ENCODE measurements at regions not wholly inside any gene's neighbourhood (a gene's known extent, or its start where the extent isn't known, plus 50 kb on each side); places are given as distances from the start of the nearest gene placed in this dataset.
"Not testable (repeated sequence)": the region's sequence is repeated elsewhere in the genome, so short reads cannot be mapped to it uniquely, and the experiment has no call there.

DNA sequence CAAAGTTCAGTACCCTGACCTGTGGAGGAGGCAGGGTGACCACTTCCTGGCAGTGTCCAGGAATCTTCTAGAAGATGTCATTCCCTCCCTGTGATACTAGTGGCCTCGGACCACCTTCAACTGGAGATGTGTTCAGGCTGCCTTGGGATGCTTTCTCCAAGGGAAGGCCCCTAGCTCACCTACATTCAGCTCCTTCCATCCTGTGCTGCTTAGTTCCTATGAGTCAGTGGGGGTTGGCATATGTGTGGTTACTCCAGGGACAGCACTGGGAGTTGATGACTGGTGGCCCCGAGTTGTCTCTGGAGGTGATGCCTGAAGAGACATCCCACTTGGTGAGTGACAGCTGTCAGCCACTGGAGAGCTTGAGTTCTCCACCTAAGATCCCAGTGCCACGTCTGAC, 81.8 kb upstream of the OR9Q1 start:
- H3K36me3 Mint-ChIP-seq (ENCODE audit: low read depth): no peaks in the 10 kb centered on the region
- no peaks in the 10 kb centered on the region for H3K9me3 Mint-ChIP-seq
- peak; percentile 21 for ATAC-seq (replicated peaks)
- no peak overlapping the region for H3K27ac Mint-ChIP-seq
- no peak overlapping the region for H3K4me3 Mint-ChIP-seq
- H3K27me3 Mint-ChIP-seq: peaks cover 4% of the 10 kb centered on the region
- no peaks in the 10 kb centered on the region for H3K4me1 Mint-ChIP-seq

DNA sequence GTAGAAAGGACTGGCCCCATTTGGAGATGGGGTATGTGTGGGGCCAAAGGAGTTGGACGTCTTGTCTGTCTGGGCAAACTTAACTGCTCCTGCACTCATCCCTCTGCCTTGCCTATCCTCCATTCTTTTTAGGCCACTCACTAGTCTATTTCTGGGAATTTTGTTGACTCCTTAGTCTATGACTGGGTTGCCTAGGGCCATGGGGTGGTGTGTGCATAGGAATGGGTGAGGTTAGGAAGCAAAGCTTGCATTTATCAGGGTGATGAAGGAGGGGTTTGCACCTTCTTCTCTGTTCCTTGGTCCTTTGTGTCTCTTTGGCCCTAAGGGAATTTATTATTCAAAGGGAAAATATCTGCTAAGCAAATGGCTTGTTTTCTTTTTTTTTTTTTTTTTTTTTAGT, 80.9 kb upstream of the OR9Q1 start:
- no peak for ATAC-seq (replicated peaks)
- Mint-ChIP-seq H3K27ac (no peak overlapping the region), H3K4me3 (no peak overlapping the region), H3K9me3 (no peaks in the 10 kb centered on the region), H3K27me3 (peaks cover 4% of the 10 kb centered on the region), H3K4me1 (no peaks in the 10 kb centered on the region), H3K36me3 (ENCODE audit: low read depth) (no peaks in the 10 kb centered on the region)

DNA sequence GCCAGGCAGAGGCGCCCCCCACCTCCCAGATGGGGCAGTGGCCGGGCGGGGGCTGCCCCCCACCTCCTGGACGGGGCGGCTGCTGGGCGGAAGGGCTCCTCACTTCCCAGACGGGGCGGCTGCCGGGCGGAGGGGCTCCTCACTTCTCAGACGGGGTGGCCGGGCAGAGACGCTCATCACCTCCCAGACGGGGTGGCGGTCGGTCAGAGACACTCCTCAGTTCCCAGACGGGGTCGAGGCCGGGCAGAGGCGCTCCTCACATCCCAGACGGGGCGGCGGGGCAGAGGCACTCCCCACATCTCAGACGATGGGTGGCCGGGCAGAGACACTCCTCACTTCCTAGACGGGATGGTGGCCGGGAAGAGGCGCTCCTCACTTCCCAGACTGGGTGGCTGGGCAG, 79.9 kb upstream of the OR9Q1 start:
- H3K4me1 Mint-ChIP-seq; H3K36me3 Mint-ChIP-seq (ENCODE audit: low read depth); H3K4me3 Mint-ChIP-seq; ATAC-seq (replicated peaks); H3K27me3 Mint-ChIP-seq; H3K27ac Mint-ChIP-seq; H3K9me3 Mint-ChIP-seq: not testable (repeated sequence)

DNA sequence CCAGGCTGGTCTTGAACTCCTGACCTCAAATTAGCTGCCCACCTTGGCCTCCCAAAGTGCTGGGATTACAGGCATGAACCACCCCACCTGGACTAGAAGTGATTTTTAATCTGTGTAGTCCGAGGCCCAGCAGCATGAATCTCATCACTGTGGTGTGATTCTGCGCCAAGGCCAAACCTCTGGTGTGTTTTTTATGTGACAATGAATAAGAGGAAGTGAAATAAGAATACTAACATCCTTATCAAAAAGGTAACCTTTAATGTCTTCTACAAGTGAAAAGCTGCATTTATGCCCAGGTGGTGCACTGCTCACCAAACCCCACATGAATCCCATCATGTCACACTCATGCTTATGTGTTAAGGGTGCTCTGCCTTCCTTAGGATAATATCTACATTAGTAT, 77.1 kb upstream of the OR9Q1 start:
- H3K27ac Mint-ChIP-seq: no peak overlapping the region
- no peak overlapping the region for H3K4me3 Mint-ChIP-seq
- ATAC-seq (replicated peaks): no peak
- peaks cover 4% of the 10 kb centered on the region for H3K27me3 Mint-ChIP-seq
- no peaks in the 10 kb centered on the region for H3K9me3 Mint-ChIP-seq
- H3K36me3 Mint-ChIP-seq (ENCODE audit: low read depth): no peaks in the 10 kb centered on the region
- no peaks in the 10 kb centered on the region for H3K4me1 Mint-ChIP-seq

DNA sequence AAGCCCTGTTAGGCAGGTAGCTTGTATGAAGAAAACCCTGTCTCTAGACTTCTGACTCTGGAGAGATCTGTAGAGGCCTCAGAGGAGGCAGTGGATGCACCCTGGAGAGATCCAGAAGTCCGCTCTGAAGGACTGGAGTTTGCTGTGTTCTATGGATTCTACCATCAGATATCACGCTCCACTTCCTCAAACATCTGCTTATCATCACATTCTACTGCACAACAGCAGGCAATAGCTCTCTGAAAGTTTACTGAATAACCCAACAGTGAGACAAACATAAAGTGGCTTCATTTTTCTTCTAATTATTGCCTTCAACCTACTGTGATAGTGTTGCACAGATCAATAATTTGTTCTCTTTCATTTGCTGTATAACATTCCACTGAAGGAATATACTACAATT, 59.0 kb upstream of the OR9Q1 start:
- Mint-ChIP-seq H3K9me3 (no peaks in the 10 kb centered on the region), H3K27me3 (peaks cover 14% of the 10 kb centered on the region), H3K36me3 (ENCODE audit: low read depth) (no peaks in the 10 kb centered on the region), H3K4me1 (no peaks in the 10 kb centered on the region), H3K27ac (no peak overlapping the region), H3K4me3 (no peak overlapping the region)
- ATAC-seq (replicated peaks): no peak

DNA sequence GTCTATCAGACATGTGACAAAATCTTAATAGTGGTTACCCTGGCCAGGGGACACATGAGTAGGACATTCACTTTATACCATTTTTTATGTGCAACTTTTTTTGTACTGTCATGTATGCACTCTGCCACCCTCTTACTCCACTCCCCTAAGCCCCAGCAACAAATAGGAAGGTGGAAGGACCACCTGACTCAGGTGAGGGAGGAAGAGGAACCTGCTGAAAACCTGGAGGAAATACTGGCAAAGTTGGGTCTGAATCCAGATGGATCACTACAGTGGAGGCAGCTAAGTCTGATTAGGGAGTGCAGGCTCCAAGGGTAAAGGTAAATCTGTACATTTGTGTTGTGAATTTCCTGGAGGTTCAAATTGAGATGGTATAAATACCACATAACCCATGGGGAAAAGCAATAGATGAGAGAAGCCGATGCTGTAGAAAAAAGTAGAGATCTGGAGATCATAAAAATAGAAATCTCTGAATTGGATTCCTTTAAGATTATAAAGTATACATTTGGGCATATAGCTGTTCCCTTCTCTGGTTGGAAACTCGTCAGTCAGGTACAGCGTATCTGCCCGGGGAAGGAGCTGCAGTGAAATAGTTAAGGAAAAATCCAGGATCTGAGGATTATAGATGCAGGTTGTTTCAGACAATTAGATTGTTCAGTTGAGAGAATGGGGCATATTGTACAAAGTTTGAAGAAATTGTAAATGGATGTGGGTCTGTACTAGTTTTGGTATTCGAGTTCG, 52.2 kb upstream of the OR9Q1 start:
- Mint-ChIP-seq H3K4me1 (no peaks in the 10 kb centered on the region), H3K4me3 (no peak overlapping the region), H3K27ac (no peak overlapping the region), H3K27me3 (peaks cover 17% of the 10 kb centered on the region), H3K9me3 (no peaks in the 10 kb centered on the region), H3K36me3 (ENCODE audit: low read depth) (no peaks in the 10 kb centered on the region)
- ATAC-seq (replicated peaks): no peak

DNA sequence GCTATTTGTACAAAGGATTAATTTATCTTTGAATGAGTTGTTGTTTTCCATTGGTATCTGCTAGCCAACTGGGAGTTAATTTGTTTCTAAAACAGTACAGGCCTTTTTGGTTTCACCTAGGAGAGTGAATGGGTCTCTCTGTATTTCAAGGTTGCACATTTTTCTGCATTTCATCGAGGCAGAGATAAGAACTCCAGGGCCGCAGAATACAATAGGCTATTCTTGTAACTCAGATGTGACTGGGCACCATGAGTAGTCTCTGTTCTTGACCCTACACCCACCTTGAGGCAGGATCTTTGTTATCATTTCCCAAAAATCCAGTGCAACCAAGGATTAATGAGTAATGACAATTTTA, 51.7 kb upstream of the OR9Q1 start:
- Mint-ChIP-seq H3K9me3 (no peaks in the 10 kb centered on the region), H3K27me3 (peaks cover 17% of the 10 kb centered on the region), H3K4me3 (no peak overlapping the region), H3K36me3 (ENCODE audit: low read depth) (no peaks in the 10 kb centered on the region), H3K4me1 (no peaks in the 10 kb centered on the region), H3K27ac (no peak overlapping the region)
- ATAC-seq (replicated peaks): no peak
